ENCODE measurements at regions not wholly inside any gene's neighbourhood (a gene's known extent, or its start where the extent isn't known, plus 50 kb on each side); places are given as distances from the start of the nearest gene placed in this dataset.

DNA sequence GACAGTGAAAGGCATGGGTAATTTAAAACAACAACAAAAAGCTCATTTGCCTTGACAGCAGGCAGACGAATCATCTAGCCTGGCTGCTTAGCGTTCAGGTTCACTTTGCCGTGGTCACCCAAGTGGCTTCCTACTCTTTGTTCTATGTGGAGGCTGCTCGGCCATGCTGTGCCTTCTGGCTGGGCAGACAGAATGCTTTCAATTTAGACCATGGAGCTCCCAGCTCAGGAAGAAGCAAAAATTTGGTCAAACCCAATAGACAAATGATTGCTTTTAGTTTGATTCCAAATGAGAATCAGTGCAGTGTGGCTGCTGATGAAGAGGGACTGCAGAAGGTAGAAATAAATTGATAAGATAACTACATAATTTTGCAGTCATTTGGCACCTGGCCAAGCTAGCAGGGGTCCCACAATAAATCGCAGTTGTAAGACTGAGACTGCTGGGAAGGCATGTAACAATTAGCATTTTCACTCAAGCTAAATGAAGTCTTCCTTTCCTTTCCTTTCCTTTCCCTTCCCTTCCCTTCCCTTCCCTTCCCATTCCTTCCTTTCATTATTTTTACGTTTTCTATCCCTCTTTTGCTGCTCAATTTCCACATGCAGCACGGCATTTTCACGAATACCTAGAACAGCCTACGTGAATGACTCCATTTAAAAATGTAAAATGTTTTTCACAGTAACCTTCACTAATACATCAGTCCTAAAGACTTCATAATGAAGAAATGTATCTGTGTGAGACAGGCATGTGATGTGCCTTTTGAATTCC lies 360.4 kb upstream of the TGFBR2 start:
- no peak overlapping the region for H3K4me3 ChIP-seq (ENCODE audit: low read depth in 1 of 2, low read length in 2 of 2)

GRCh38 chr3:30248423-30248822 lies 358.0 kb upstream of the TGFBR2 start:
- no peaks in the 10 kb centered on the region for H3K9me3 ChIP-seq (ENCODE audit: control insufficient read depth in 1 of 2, low read length in 2 of 2)
- H3K4me3 ChIP-seq (ENCODE audit: low read depth in 1 of 2, low read length in 2 of 2) = no peak overlapping the region
- no peaks in the 10 kb centered on the region for H3K36me3 ChIP-seq (ENCODE audit: control insufficient read depth in 1 of 2, insufficient read depth in 2 of 2, low read length in 2 of 2)
- H3K27me3 ChIP-seq (ENCODE audit: low read depth, low read length) = no peaks in the 10 kb centered on the region
- no peaks in the 10 kb centered on the region for H3K4me1 ChIP-seq (ENCODE audit: control insufficient read depth in 1 of 2, insufficient read depth in 2 of 2, low read length in 2 of 2)
- no peak overlapping the region for H3K27ac ChIP-seq (ENCODE audit: low read length)

More for the DNA sequence above, 360.4 kb upstream of the TGFBR2 start:
- Histone ChIP-seq H3K27ac (ENCODE audit: low read length) (no peak overlapping the region), H3K27me3 (ENCODE audit: low read depth, low read length) (no peaks in the 10 kb centered on the region), H3K4me1 (ENCODE audit: control insufficient read depth in 1 of 2, insufficient read depth in 2 of 2, low read length in 2 of 2) (no peaks in the 10 kb centered on the region), H3K36me3 (ENCODE audit: control insufficient read depth in 1 of 2, insufficient read depth in 2 of 2, low read length in 2 of 2) (no peaks in the 10 kb centered on the region), H3K9me3 (ENCODE audit: control insufficient read depth in 1 of 2, low read length in 2 of 2) (no peaks in the 10 kb centered on the region)

DNA sequence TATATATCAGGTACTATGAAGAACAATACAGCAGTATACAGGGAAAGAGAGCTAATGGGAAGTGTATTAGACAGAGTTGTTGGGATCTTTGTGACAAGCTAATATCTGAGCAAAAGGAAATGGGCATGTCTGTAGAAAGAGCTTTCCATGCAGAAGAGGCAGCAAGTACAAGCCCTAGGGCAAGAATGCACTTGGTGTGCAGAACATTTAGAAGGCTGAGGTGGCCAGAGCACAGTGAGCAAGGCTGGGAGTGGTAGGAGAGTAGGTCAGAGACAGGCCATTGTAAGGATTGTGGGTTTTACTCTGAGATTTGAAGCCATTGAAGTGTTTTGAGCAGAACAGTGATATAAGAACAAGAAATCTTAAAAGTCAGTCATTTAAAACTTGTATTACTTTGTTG lies 353.9 kb upstream of the TGFBR2 start:
- no peak overlapping the region for H3K27ac ChIP-seq (ENCODE audit: low read length)
- no peaks in the 10 kb centered on the region for H3K9me3 ChIP-seq (ENCODE audit: control insufficient read depth in 1 of 2, low read length in 2 of 2)
- H3K4me1 ChIP-seq (ENCODE audit: control insufficient read depth in 1 of 2, insufficient read depth in 2 of 2, low read length in 2 of 2) = no peaks in the 10 kb centered on the region
- no peaks in the 10 kb centered on the region for H3K27me3 ChIP-seq (ENCODE audit: low read depth, low read length)
- no peaks in the 10 kb centered on the region for H3K36me3 ChIP-seq (ENCODE audit: control insufficient read depth in 1 of 2, insufficient read depth in 2 of 2, low read length in 2 of 2)
- no peak overlapping the region for H3K4me3 ChIP-seq (ENCODE audit: low read depth in 1 of 2, low read length in 2 of 2)

GRCh38 chr3:30253832-30254231 lies 352.6 kb upstream of the TGFBR2 start:
- Histone ChIP-seq H3K4me3 (ENCODE audit: low read depth in 1 of 2, low read length in 2 of 2) (no peak overlapping the region), H3K27ac (ENCODE audit: low read length) (no peak overlapping the region), H3K9me3 (ENCODE audit: control insufficient read depth in 1 of 2, low read length in 2 of 2) (no peaks in the 10 kb centered on the region), H3K36me3 (ENCODE audit: control insufficient read depth in 1 of 2, insufficient read depth in 2 of 2, low read length in 2 of 2) (no peaks in the 10 kb centered on the region), H3K27me3 (ENCODE audit: low read depth, low read length) (no peaks in the 10 kb centered on the region), H3K4me1 (ENCODE audit: control insufficient read depth in 1 of 2, insufficient read depth in 2 of 2, low read length in 2 of 2) (no peaks in the 10 kb centered on the region)

GRCh38 chr3:30256474-30256873 lies 349.9 kb upstream of the TGFBR2 start:
- H3K4me3 ChIP-seq (ENCODE audit: low read depth in 1 of 2, low read length in 2 of 2) = no peak overlapping the region
- H3K4me1 ChIP-seq (ENCODE audit: control insufficient read depth in 1 of 2, insufficient read depth in 2 of 2, low read length in 2 of 2) = no peaks in the 10 kb centered on the region
- no peaks in the 10 kb centered on the region for H3K36me3 ChIP-seq (ENCODE audit: control insufficient read depth in 1 of 2, insufficient read depth in 2 of 2, low read length in 2 of 2)

GRCh38 chr3:30258426-30259392 lies 347.7 kb upstream of the TGFBR2 start:
- no peaks in the 10 kb centered on the region for H3K9me3 ChIP-seq (ENCODE audit: control insufficient read depth in 1 of 2, low read length in 2 of 2)
- no peaks in the 10 kb centered on the region for H3K27me3 ChIP-seq (ENCODE audit: low read depth, low read length)
- no peak overlapping the region for H3K4me3 ChIP-seq (ENCODE audit: low read depth in 1 of 2, low read length in 2 of 2)
- no peak overlapping the region for H3K27ac ChIP-seq (ENCODE audit: low read length)
- H3K4me1 ChIP-seq (ENCODE audit: control insufficient read depth in 1 of 2, insufficient read depth in 2 of 2, low read length in 2 of 2) = no peaks in the 10 kb centered on the region
- H3K36me3 ChIP-seq (ENCODE audit: control insufficient read depth in 1 of 2, insufficient read depth in 2 of 2, low read length in 2 of 2) = no peaks in the 10 kb centered on the region

More at GRCh38 chr3:30256474-30256873, 349.9 kb upstream of the TGFBR2 start:
- no peak overlapping the region for H3K27ac ChIP-seq (ENCODE audit: low read length)
- no peaks in the 10 kb centered on the region for H3K27me3 ChIP-seq (ENCODE audit: low read depth, low read length)
- H3K9me3 ChIP-seq (ENCODE audit: control insufficient read depth in 1 of 2, low read length in 2 of 2) = no peaks in the 10 kb centered on the region

DNA sequence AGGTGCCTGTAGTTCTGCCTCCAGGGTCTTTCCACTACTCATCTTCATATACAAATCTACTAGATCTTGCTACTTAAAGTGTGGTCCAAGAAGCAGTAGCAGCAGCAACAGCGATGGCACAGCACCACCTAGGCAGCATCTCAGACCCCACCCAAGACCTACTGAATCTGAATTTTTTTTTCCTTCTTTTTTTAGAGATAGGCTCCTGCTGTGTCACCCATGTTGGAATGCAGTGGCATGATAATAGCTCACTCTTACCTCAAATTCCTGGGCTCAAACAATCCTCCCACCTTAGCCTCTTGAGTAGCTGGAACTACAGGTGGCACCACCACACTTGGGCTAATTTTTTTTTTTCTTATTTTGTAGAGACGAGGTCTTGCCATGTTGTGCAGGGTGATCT lies 346.7 kb upstream of the TGFBR2 start:
- no peak overlapping the region for H3K4me3 ChIP-seq (ENCODE audit: low read depth in 1 of 2, low read length in 2 of 2)
- H3K36me3 ChIP-seq (ENCODE audit: control insufficient read depth in 1 of 2, insufficient read depth in 2 of 2, low read length in 2 of 2) = no peaks in the 10 kb centered on the region
- no peak overlapping the region for H3K27ac ChIP-seq (ENCODE audit: low read length)
- no peaks in the 10 kb centered on the region for H3K4me1 ChIP-seq (ENCODE audit: control insufficient read depth in 1 of 2, insufficient read depth in 2 of 2, low read length in 2 of 2)
- H3K27me3 ChIP-seq (ENCODE audit: low read depth, low read length) = no peaks in the 10 kb centered on the region
- no peaks in the 10 kb centered on the region for H3K9me3 ChIP-seq (ENCODE audit: control insufficient read depth in 1 of 2, low read length in 2 of 2)

DNA sequence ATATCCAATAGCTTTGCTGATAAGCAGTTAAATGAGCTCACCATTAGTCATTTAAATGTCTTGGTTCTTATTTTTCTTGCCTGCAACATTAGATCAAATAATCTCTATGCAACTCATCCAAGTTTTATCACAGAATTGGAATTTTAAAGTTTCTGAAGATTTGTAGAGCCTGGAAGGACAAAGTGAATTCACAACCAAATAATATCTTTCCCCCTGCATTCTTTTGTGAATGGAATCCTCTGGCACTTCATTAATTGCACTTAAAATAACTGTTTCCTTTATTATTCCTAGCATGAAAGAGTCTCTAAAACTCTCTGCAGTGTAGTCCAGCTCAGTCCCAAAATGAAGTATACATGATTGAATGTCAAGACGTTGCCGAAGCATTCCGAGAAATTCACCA lies 345.6 kb upstream of the TGFBR2 start:
- no peaks in the 10 kb centered on the region for H3K36me3 ChIP-seq (ENCODE audit: control insufficient read depth in 1 of 2, insufficient read depth in 2 of 2, low read length in 2 of 2)
- no peak overlapping the region for H3K27ac ChIP-seq (ENCODE audit: low read length)

GRCh38 chr3:30263238-30263924 lies 343.0 kb upstream of the TGFBR2 start:
- Histone ChIP-seq H3K4me3 (ENCODE audit: low read depth in 1 of 2, low read length in 2 of 2) (no peak overlapping the region), H3K27ac (ENCODE audit: low read length) (no peak overlapping the region), H3K9me3 (ENCODE audit: control insufficient read depth in 1 of 2, low read length in 2 of 2) (no peaks in the 10 kb centered on the region), H3K4me1 (ENCODE audit: control insufficient read depth in 1 of 2, insufficient read depth in 2 of 2, low read length in 2 of 2) (peaks cover 0 to 8% of the 10 kb centered on the region in 2 donors), H3K36me3 (ENCODE audit: control insufficient read depth in 1 of 2, insufficient read depth in 2 of 2, low read length in 2 of 2) (no peaks in the 10 kb centered on the region), H3K27me3 (ENCODE audit: low read depth, low read length) (no peaks in the 10 kb centered on the region)

More for the DNA sequence above, 345.6 kb upstream of the TGFBR2 start:
- H3K27me3 ChIP-seq (ENCODE audit: low read depth, low read length) = no peaks in the 10 kb centered on the region
- no peaks in the 10 kb centered on the region for H3K9me3 ChIP-seq (ENCODE audit: control insufficient read depth in 1 of 2, low read length in 2 of 2)
- no peaks in the 10 kb centered on the region for H3K4me1 ChIP-seq (ENCODE audit: control insufficient read depth in 1 of 2, insufficient read depth in 2 of 2, low read length in 2 of 2)
- no peak overlapping the region for H3K4me3 ChIP-seq (ENCODE audit: low read depth in 1 of 2, low read length in 2 of 2)

DNA sequence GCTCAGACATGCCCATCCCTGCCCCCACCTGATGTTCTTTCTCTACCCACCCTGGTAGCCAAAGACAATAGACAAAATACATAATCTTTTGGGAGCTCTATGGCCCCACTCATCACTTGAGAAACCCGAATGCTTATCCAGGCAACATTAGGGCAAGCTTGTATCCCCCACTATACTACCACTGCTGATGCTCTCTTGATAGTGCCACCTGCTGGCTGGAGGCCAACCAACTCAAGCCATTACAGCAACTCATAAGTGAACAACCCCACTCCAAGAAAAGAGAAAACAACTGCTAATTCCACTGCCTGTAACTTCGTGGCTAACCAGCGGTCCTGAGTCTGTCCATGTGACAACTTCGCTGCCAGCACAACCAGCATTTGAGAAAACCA lies 342.5 kb upstream of the TGFBR2 start:
- Histone ChIP-seq H3K4me3 (ENCODE audit: low read depth in 1 of 2, low read length in 2 of 2) (no peak overlapping the region), H3K9me3 (ENCODE audit: control insufficient read depth in 1 of 2, low read length in 2 of 2) (no peaks in the 10 kb centered on the region), H3K36me3 (ENCODE audit: control insufficient read depth in 1 of 2, insufficient read depth in 2 of 2, low read length in 2 of 2) (no peaks in the 10 kb centered on the region), H3K27ac (ENCODE audit: low read length) (no peak overlapping the region), H3K4me1 (ENCODE audit: control insufficient read depth in 1 of 2, insufficient read depth in 2 of 2, low read length in 2 of 2) (peaks cover 0 to 8% of the 10 kb centered on the region in 2 donors), H3K27me3 (ENCODE audit: low read depth, low read length) (no peaks in the 10 kb centered on the region)

- Histone ChIP-seq H3K27me3 (ENCODE audit: low read depth, low read length) (no peaks in the 10 kb centered on the region), H3K36me3 (ENCODE audit: control insufficient read depth in 1 of 2, insufficient read depth in 2 of 2, low read length in 2 of 2) (no peaks in the 10 kb centered on the region), H3K4me1 (ENCODE audit: control insufficient read depth in 1 of 2, insufficient read depth in 2 of 2, low read length in 2 of 2) (peaks cover 0 to 8% of the 10 kb centered on the region in 2 donors), H3K27ac (ENCODE audit: low read length) (no peak overlapping the region), H3K9me3 (ENCODE audit: control insufficient read depth in 1 of 2, low read length in 2 of 2) (no peaks in the 10 kb centered on the region), H3K4me3 (ENCODE audit: low read depth in 1 of 2, low read length in 2 of 2) (no peak overlapping the region)
Observed at GRCh38 chr3:30266524-30266923, 339.9 kb upstream of the TGFBR2 start.

Data from muscle layer of duodenum (tissue), 2 donors.